ENCODE measurements at regions not wholly inside any gene's neighbourhood (a gene's known extent, or its start where the extent isn't known, plus 50 kb on each side); places are given as distances from the start of the nearest gene placed in this dataset.

DNA sequence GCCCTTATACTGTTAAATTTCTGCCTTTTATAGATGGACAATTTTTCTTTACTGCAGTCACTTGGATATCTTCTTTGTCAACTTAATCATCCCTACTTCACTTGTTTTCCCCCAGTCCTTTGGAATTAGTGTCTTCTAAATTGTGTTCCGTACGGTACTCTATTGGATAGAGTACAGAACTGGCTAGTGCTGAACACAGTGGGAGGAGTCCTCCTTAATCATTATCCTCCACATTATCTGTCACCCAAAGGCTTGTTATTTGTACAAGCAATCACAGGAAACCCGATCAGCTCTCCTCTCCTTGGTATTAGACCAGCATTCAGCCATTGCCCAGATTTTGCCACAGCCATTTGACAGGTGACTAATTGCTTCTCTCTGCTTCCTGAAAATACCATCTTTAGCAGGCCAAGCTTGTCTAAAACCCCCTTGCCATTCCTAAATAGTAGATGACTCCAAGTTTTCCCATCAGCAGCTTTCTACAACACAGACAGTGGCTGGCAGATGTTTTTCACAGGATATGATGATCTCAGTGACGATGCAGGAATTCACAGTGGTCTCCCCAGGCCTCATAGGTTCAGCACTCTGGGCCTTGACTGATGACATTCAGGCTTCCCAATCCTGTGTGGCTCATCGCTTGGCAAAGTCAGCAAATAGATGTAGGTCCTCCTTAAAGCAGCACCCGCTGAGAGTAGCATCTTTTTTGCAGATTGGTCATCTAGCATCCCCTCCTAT is 216.0 kb upstream of the RGS6 start:
- Histone ChIP-seq H3K27ac (ENCODE audit: low read depth in 1 of 2, low read length in 2 of 2) (no peak overlapping the region), H3K9me3 (ENCODE audit: control insufficient read depth in 4 of 4, low read length in 3 of 4) (no peaks in the 10 kb centered on the region), H3K27me3 (ENCODE audit: control insufficient read depth in 4 of 4, insufficient read depth in 4 of 4, low read length in 3 of 4) (no peaks in the 10 kb centered on the region), H3K36me3 (ENCODE audit: control insufficient read depth in 4 of 4, insufficient read depth in 3 of 4, low read depth in 1 of 4, low read length in 3 of 4) (peaks cover 0 to 3% (median 2%) of the 10 kb centered on the region in 4 donors), H3K4me3 (ENCODE audit: low read depth in 1 of 3, low read length in 3 of 3) (no peak overlapping the region), H3K4me1 (ENCODE audit: control insufficient read depth in 4 of 4, insufficient read depth in 4 of 4, low read length in 3 of 4) (peaks cover 0 to 16% (median 10%) of the 10 kb centered on the region in 4 donors), H3K9ac (ENCODE audit: low read depth in 1 of 2, low read length in 2 of 2) (no peak overlapping the region)
- TF ChIP-seq EGR1 (IDR thresholded peaks at IDR 0.05; ENCODE audit: low read depth in 2 of 2) = no peak
- TF ChIP-seq NR2F2 (IDR thresholded peaks at IDR 0.05) = no peak
- no peak for TF ChIP-seq HNF4A (conservative IDR thresholded peaks at IDR 0.05)
- no peak for TF ChIP-seq CTCF (IDR thresholded peaks at IDR 0.05; ENCODE audit: low read depth, low read length, missing input control)
- no peak for TF ChIP-seq ATF3 (IDR thresholded peaks at IDR 0.05)
- TF ChIP-seq TAF1 (conservative IDR thresholded peaks at IDR 0.05) = no peak
- no peak for TF ChIP-seq GABPA (IDR thresholded peaks at IDR 0.05 in 1 of 2, conservative IDR thresholded peaks at IDR 0.05 in 1 of 2)
- no peak for TF ChIP-seq HNF4G (IDR thresholded peaks at IDR 0.05)
- no peak for TF ChIP-seq FOXA1 (IDR thresholded peaks at IDR 0.05)
- TF ChIP-seq JUND (IDR thresholded peaks at IDR 0.05) = no peak
- DNase-seq (ENCODE audit: low spot score) = no peak
- 94% methylated on average over 6 of the region's 6 CpGs for WGBS

DNA sequence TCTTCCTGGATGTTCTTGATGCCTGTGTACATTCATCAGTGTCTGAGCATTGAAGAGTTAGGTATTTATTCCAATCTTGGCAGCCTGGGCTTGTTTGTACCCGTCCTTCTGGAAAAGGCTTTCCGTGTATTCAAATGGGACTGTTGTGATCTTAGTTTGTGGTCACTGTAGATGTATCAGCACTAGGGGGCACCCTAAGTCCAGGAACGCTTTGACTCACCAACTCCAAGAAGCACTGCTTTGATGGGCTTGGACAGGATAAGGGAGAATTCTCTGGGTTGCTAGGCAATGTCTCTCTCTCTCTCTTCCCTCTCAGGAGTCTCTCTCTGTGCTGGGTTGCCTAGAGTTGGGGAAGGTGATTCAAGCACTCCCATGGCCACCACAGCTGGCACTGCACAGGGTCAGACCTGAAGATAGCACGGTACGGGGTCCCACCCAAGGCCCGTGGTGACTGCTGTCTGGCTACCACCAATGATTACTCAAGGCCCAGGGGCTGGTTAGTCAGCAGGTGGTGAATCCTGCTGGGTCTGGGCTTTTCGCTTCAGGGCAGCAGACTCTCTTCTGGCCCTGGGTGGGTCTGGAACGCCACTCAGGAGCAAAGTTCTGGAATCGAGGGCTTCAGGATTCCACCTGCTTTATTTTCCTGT is 211.1 kb upstream of the RGS6 start:
- Histone ChIP-seq H3K4me1 (ENCODE audit: control insufficient read depth in 4 of 4, insufficient read depth in 4 of 4, low read length in 3 of 4) (peaks cover 0 to 15% (median 6%) of the 10 kb centered on the region in 4 donors), H3K36me3 (ENCODE audit: control insufficient read depth in 4 of 4, insufficient read depth in 3 of 4, low read depth in 1 of 4, low read length in 3 of 4) (peaks cover 0 to 16% (median 7%) of the 10 kb centered on the region in 4 donors), H3K27ac (ENCODE audit: low read depth in 1 of 2, low read length in 2 of 2) (no peak overlapping the region), H3K9me3 (ENCODE audit: control insufficient read depth in 4 of 4, low read length in 3 of 4) (no peaks in the 10 kb centered on the region), H3K9ac (ENCODE audit: low read depth in 1 of 2, low read length in 2 of 2) (no peak overlapping the region), H3K4me3 (ENCODE audit: low read depth in 1 of 3, low read length in 3 of 3) (no peak overlapping the region), H3K27me3 (ENCODE audit: control insufficient read depth in 4 of 4, insufficient read depth in 4 of 4, low read length in 3 of 4) (no peaks in the 10 kb centered on the region)
- peak in 1 of 2 donors; percentile 17 for TF ChIP-seq HNF4A (conservative IDR thresholded peaks at IDR 0.05)
- no peak for TF ChIP-seq RXRA (IDR thresholded peaks at IDR 0.05)
- TF ChIP-seq CTCF (IDR thresholded peaks at IDR 0.05; ENCODE audit: low read depth, low read length, missing input control) = peak; percentile 60
- TF ChIP-seq RAD21 (IDR thresholded peaks at IDR 0.05) = peak; percentile 84 to 91
- DNase-seq (ENCODE audit: low spot score) = peak; percentile 41
- 90% methylated on average over 9 of the region's 9 CpGs for WGBS
